Renal cortex interstitium (tissue), 11 donors: ENCODE measurements at regions not wholly inside any gene's neighbourhood (a gene's known extent, or its start where the extent isn't known, plus 50 kb on each side); places are given as distances from the start of the nearest gene placed in this dataset.

Experiments
- DNase-seq, 11 donors: peaks; one replicate each; pipeline ENCODE4 v3.0.0-alpha.2; 2013; ENCODE audit warnings: low read depth in 9 of 11, low spot score in 4 of 11; ENCODE audit errors: extremely low read depth in 1 of 11

GRCh38 chr9:106693558-106693957 is 169.4 kb upstream of the ZNF462 start:
- no peak for DNase-seq

DNA sequence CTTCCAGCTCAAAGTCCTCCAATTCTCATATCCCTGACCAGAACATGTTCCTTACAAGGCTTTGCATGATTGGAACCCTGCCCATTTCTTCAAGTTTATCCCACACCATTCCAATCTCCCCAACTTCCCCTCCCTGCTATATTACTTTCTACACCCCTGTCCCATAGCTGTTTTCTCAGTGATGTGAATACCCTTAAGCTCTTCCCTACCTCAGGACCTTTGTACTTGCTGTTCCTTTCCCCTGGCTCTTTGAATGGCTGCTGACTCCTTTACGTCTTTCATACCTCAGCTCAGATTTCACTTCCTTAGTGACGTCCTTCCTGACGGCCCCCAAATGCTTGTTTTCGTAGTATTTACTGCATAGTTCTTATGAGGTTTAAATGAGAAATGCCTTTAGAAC is 166.2 kb upstream of the ZNF462 start:
- DNase-seq, result no peak

- no peak for DNase-seq
Observed at GRCh38 chr9:106697390-106697749, 165.6 kb upstream of the ZNF462 start.

- DNase-seq, result peak in 10 of 11 donors; percentile 20 to 54 (median 38)
Observed at GRCh38 chr9:106697750-106698502, 165.0 kb upstream of the ZNF462 start.

DNA sequence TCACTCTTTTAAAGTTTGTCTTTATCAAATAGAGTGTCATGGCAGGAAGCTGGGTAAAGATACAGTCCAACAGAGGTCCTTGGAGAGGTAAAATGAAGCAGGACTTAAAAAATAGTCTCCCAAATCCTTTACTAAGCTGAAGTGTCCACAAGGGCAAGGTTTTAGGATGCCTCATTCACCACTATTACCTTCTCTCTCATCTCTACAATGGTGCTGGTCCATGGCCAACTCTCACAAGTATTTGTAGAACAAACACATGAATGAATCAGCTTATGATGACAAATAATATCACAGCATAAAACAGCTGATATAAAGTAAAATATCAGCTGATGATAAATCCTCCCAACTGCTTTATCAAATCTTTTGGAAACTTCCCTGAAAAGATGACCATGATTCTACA is 162.3 kb upstream of the ZNF462 start:
- DNase-seq, result no peak

- DNase-seq, result no peak
Observed at GRCh38 chr9:106701611-106702010, 161.4 kb upstream of the ZNF462 start.

- no peak for DNase-seq
Observed at GRCh38 chr9:106704056-106704615, 158.8 kb upstream of the ZNF462 start.

GRCh38 chr9:106707291-106707690 is 155.7 kb upstream of the ZNF462 start:
- no peak for DNase-seq

DNA sequence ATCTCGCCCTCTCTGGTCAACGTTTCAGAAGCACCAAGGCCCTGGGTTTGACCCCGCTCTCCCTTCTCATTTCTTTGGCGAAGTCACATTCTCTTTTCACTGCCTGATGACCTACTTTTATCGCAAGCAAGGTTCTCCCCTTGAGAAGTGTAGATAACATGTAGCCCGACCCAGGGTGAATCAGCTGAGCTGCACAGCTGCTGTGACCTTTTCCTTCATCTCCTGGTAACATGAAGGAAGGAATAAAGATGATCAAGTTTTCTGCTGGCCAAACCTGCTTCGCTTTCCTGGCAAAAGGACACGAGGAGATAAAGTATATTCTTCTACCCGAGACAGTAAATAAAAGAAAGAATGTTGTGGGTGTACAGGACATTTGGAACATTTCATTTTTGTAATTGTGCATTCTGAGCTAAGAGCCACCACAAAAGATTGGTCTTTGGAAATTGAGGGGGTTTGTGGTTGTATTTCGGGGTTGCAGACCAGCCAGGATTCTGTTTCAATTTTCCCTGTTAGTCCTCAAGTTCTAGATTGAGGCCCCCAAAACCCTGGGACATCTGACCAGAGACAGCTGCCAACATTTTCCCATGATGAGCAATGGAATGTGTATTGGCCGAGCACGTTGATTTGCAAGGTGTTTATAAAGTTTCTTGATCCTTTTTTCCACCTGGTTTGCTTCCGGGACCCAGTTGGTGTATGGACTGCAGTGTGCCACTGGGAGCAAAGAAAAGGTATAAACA is 155.1 kb upstream of the ZNF462 start:
- DNase-seq, result no peak

- DNase-seq, result no peak
Observed at GRCh38 chr9:106708475-106709146, 154.4 kb upstream of the ZNF462 start.

- DNase-seq, result no peak
Observed at GRCh38 chr9:106712279-106712678, 150.7 kb upstream of the ZNF462 start.

DNA sequence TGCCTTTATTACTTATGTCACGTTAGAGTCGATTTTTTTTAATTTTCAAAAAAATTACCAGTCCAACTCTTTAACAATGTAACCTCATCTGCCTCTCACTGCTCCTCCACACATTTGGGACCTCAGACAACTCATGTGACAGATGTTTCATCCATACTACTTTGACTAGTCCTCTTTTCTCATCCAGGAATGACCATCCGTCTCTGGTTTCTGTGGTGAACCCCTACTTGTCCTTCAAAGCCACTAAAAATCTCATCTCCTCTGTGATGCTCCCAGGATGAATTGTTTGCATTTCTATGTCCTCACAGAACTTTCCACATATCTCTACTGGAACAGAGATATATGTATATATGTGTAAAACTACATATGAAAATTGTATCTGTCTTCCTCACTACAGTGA is 149.8 kb upstream of the ZNF462 start:
- DNase-seq, result no peak

DNA sequence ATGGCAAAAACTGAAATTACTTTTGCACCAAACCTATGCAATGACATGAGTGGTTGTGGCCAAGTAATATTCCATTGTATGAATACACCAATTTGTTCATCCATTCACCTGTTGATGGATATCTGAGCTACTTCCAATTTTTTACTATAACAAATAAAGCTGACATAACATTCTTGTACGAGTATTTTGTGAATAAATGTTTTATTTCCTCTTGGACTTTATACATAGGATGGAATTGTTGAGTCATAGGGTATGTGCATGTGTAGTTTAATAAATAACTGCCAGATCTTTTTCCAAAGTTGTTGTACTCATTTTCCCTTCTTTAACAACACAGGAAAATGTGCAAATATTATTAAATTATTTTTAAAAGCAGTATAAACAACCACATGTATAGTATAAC is 146.1 kb upstream of the ZNF462 start:
- DNase-seq, result no peak

DNA sequence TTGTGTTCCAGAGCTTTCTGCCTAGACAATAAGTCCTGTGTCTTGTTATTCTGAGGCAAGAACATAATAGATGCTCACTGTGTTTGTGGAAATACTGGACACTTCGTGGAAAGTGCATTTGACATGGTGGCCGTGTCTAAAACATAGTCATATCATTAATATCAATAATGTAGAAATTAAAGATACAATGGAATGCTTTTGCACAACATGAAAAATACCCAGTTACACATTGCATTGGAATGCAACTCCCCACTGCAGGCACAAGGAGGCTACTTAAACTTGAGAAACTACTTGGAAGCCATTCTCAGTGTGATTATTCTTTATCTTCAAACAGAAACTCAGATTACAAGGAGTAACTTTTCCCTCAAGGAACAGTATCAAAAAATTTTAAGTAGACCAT is 145.3 kb upstream of the ZNF462 start:
- DNase-seq, result no peak

GRCh38 chr9:106718936-106719335 is 144.0 kb upstream of the ZNF462 start:
- DNase-seq, result no peak

- DNase-seq, result no peak
Observed at GRCh38 chr9:106722051-106722753, 140.8 kb upstream of the ZNF462 start.

DNA sequence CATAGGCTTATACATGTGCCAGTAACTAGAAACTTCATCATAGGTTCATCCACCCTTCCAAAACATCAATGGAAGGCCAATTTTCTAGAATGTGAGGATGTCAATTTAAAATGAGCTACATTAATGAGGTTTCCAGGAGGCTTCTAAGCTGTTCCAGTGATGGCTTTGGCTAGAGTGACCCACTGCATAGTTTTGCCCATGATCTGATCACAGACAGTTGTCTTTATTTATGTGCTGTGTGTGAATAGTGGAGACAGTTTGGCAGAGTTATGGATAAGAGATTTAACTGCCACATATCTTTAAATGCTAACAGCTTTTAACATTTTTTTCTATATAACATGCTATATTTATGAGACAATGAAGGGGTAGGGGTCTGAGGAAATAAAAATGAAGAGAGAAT is 139.0 kb upstream of the ZNF462 start:
- DNase-seq, result no peak

DNA sequence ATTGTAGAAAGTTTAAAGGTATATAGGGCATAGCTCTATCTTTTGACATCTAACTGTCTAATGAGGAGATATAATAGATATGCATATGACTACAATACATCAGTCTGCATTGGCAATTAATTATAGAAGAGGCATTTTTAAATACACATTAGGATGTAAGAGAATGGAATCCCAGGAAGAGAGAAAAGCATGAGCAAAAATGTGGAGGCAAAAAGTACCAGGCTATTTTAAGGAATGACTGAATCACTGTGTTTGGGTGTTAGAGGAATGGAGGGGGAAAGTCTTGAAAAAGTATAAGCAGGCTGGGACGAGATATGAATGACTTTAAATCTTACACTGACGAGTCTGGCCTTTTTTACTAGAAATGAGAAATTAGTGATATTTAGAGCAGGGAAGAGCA is 138.4 kb upstream of the ZNF462 start:
- DNase-seq, result no peak

DNA sequence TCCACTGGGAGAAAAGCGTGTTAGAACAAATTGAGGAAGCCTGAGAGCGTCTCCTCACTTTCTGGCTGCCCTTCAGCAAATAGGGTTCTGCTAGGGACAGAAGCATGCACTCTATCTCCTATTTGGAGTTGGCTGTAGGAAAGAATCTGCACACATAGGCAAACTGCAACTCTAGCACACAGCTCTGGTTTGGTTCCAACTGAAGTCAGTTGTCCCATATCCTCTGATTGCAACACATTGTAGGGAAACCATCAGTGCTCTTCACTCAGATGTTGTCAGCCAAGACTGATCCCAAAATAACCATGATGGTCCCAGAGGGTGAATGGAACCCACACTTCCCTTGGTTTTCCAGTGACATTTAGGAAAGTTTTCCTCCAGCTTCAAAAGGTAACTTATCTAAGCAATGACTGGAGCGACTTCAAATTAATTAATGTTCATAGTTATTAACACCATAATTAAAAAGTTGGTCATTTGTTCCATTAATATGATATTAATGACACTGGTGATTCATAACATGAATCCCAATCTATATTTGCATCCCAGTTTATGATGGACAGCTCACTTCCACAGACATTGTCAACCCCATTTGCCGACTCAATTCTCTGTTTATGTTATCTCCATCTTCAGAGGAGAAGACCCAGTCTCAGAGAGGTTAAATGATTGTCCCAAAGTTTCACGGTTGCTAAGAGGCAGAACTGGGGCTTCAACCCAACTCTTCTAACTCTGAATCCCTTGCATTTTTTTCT is 136.7 kb upstream of the ZNF462 start:
- DNase-seq, result no peak
